ENCODE measurements at regions not wholly inside any gene's neighbourhood (a gene's known extent, or its start where the extent isn't known, plus 50 kb on each side); places are given as distances from the start of the nearest gene placed in this dataset.

- TF ChIP-seq CTCF (IDR thresholded peaks at IDR 0.05), result no peak
- TF ChIP-seq POLR2AphosphoS5 (IDR thresholded peaks at IDR 0.05; ENCODE audit: low read depth, low read length), result no peak
- no peak for TF ChIP-seq SIN3A (IDR thresholded peaks at IDR 0.05; ENCODE audit: borderline replicate concordance, insufficient read depth, low read depth, low read length)
- no peak for TF ChIP-seq TCF7L2 (IDR thresholded peaks at IDR 0.05; ENCODE audit: low read depth, low read length)
Observed at GRCh38 chr3:30407651-30408050, 198.8 kb upstream of the TGFBR2 start.

Measured in Panc1 (cell line).